ENCODE measurements at regions not wholly inside any gene's neighbourhood (a gene's known extent, or its start where the extent isn't known, plus 50 kb on each side); places are given as distances from the start of the nearest gene placed in this dataset.

DNA sequence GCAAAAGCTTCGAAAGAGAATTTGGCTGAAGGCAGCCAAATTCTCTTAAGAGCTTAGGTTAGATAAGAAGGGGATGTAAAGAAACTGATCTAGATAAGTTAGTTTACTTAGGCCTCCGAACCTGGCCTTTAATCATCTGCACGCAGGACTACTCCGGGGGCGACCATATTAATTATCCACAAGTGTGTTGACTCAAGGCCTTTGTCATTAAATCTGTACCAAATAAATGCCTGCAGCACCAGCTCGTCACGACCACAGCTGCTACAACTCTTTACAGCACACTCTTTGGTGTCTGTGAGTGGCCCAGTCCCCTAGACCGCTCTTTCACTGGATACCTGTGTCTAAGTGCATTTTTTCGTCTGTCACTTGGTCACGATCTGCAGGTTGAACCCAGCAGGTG lies 69.8 kb upstream of the LSM8 start:
- Mint-ChIP-seq H3K36me3 (ENCODE audit: unreplicated experiment) (no peaks in the 10 kb centered on the region), H3K27me3 (ENCODE audit: unreplicated experiment) (no peaks in the 10 kb centered on the region), H3K27ac (ENCODE audit: unreplicated experiment) (no peak overlapping the region), H3K4me1 (ENCODE audit: low read depth, unreplicated experiment) (no peaks in the 10 kb centered on the region), H3K9me3 (ENCODE audit: unreplicated experiment) (peaks cover 2% of the 10 kb centered on the region), H3K4me3 (ENCODE audit: unreplicated experiment) (no peak overlapping the region)
- TF ChIP-seq, protein P1, sequence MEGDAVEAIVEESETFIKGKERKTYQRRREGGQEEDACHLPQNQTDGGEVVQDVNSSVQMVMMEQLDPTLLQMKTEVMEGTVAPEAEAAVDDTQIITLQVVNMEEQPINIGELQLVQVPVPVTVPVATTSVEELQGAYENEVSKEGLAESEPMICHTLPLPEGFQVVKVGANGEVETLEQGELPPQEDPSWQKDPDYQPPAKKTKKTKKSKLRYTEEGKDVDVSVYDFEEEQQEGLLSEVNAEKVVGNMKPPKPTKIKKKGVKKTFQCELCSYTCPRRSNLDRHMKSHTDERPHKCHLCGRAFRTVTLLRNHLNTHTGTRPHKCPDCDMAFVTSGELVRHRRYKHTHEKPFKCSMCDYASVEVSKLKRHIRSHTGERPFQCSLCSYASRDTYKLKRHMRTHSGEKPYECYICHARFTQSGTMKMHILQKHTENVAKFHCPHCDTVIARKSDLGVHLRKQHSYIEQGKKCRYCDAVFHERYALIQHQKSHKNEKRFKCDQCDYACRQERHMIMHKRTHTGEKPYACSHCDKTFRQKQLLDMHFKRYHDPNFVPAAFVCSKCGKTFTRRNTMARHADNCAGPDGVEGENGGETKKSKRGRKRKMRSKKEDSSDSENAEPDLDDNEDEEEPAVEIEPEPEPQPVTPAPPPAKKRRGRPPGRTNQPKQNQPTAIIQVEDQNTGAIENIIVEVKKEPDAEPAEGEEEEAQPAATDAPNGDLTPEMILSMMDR (IDR thresholded peaks at IDR 0.05; ENCODE audit: partially characterized antibody, unreplicated experiment), result no peak
- DNase-seq, result no peak

DNA sequence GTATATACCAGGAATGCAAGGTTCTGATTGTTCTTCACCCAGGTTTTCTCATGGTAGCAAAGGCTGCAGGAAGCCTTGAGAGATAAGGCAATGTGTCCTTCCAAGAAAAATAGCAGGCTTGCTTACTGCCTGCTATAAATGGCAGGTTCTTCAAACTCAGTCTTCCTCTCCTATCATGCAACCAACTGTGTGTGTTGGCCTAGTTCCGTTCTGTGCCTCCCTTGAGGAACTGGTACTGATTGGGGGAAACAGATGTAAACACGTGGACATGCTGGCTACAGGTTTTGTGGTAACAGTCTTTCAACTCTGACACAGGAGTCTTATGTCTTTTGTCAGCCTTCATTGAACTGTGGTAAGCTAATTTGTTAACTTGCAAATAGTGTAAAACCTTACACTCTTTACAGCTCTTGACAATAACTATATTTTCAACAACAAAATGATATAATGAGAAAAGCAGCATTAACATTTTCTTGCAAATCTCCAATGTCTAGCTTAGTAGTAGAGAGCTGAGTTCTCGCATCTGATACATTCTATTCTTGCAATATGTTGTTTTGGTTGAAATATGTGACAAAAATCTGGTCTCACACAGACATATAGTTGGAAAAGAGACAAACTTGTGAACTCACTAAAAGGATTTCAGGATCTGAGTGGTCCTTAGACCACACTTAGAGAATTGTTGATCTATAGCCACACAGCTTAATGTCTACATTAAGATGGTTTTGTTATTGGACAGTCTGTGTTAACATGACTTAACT lies 54.7 kb upstream of the LSM8 start:
- no peak for DNase-seq
- peaks cover 2% of the 10 kb centered on the region for H3K27me3 Mint-ChIP-seq (ENCODE audit: unreplicated experiment)
- H3K9me3 Mint-ChIP-seq (ENCODE audit: unreplicated experiment), result peaks cover 1% of the 10 kb centered on the region
- no peak overlapping the region for H3K4me3 Mint-ChIP-seq (ENCODE audit: unreplicated experiment)
- TF ChIP-seq, protein P1 (IDR thresholded peaks at IDR 0.05; ENCODE audit: partially characterized antibody, unreplicated experiment), result no peak
- no peak overlapping the region for H3K27ac Mint-ChIP-seq (ENCODE audit: unreplicated experiment)
- H3K4me1 Mint-ChIP-seq (ENCODE audit: low read depth, unreplicated experiment), result no peaks in the 10 kb centered on the region
- H3K36me3 Mint-ChIP-seq (ENCODE audit: unreplicated experiment), result peaks cover 8% of the 10 kb centered on the region

DNA sequence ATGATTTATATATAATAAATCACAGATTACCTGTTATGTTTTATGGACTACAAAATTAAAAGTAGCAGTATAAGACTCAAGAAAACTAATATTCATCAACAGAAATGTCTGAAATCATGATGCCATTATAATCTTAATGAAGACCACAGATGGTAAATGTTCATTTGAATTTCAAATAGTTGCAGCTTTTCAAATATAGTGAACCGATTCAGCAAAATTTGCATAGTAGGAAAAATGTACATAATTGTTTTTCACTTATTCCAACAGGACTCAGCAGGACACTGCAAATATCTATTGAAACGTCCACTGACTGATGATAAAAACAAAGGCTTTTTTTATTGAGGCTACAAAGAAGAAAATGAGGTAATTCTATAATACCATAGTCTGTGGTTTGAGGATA lies 51.2 kb upstream of the LSM8 start:
- TF ChIP-seq, protein P1 (IDR thresholded peaks at IDR 0.05; ENCODE audit: partially characterized antibody, unreplicated experiment), result no peak
- Mint-ChIP-seq H3K27me3 (ENCODE audit: unreplicated experiment) (no peaks in the 10 kb centered on the region), H3K9me3 (ENCODE audit: unreplicated experiment) (no peaks in the 10 kb centered on the region), H3K4me3 (ENCODE audit: unreplicated experiment) (no peak overlapping the region), H3K36me3 (ENCODE audit: unreplicated experiment) (peaks cover 7% of the 10 kb centered on the region), H3K4me1 (ENCODE audit: low read depth, unreplicated experiment) (no peaks in the 10 kb centered on the region), H3K27ac (ENCODE audit: unreplicated experiment) (no peak overlapping the region)
- DNase-seq, result no peak
